GM06990 (cell line): ENCODE measurements at regions not wholly inside any gene's neighbourhood (a gene's known extent, or its start where the extent isn't known, plus 50 kb on each side); places are given as distances from the start of the nearest gene placed in this dataset.
A peak's percentile ranks its signal among the peaks of the same experiment; 100 is the strongest.

Source experiments
- DNase-seq: peaks from one replicate; pipeline ENCODE4 v3.0.0-alpha.2; 2011; ENCODE audit not compliant: insufficient read length; ENCODE audit errors: extremely low read depth
- H3K27me3 ChIP-seq: replicated peaks from 2 replicates; pipeline ENCODE4 v1.6.0; 2011; ENCODE audit warnings: low read length; ENCODE audit not compliant: control insufficient read depth, insufficient read depth
- H3K36me3 ChIP-seq: 2 replicates; pipeline ENCODE4 v1.5.1; 2011; ENCODE audit warnings: low read length; ENCODE audit not compliant: control insufficient read depth, insufficient read depth
- H3K4me3 ChIP-seq: replicated peaks from 2 replicates; pipeline ENCODE4 v1.5.1; 2011; ENCODE audit warnings: low read depth, mild to moderate bottlenecking, control low read depth, low read length
- CTCF ChIP-seq: IDR thresholded peaks from 2 replicates; pipeline ENCODE4 v1.5.1; 2011; ENCODE audit warnings: low read length, control low read depth, mild to moderate bottlenecking, inconsistent platforms; ENCODE audit not compliant: insufficient read depth, poor library complexity, severe bottlenecking

DNA sequence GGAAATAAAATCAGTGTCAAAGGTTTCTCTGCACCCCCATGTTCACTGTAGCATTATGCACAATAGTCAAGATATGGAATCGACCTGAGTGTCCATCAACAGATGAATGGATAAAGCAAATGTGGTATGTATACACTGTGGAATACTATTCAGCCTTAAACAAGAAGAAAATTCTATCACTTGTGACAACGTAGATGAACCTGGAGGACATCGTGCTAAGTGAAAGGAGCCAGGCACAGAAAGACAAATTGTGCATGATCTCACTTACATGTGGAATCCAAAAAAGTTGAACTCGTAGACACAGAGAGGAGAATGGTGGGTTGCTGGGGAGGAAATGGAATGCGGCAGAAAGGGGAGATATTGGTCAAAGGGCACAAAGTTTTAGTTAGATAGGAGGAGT is 136.3 kb upstream of the ESR1 start:
- TF ChIP-seq CTCF = no peak
- DNase-seq = no peak
- no peaks in the 10 kb centered on the region for H3K27me3 ChIP-seq
- H3K36me3 ChIP-seq = no peaks in the 10 kb centered on the region
- no peak overlapping the region for H3K4me3 ChIP-seq

GRCh38 chr6:151674578-151674977 is 132.9 kb upstream of the ESR1 start:
- DNase-seq = no peak
- Histone ChIP-seq H3K4me3 (no peak overlapping the region), H3K27me3 (no peaks in the 10 kb centered on the region; the same call in 1 of the 2 replicates), H3K36me3 (no peaks in the 10 kb centered on the region)
- no peak for TF ChIP-seq CTCF

- DNase-seq = peak; percentile 51
These were observed 131.6 kb upstream of the ESR1 start for GRCh38 chr6:151675746-151676459.

GRCh38 chr6:151676460-151676945 is 131.0 kb upstream of the ESR1 start:
- no peak for TF ChIP-seq CTCF
- Histone ChIP-seq H3K27me3 (no peaks in the 10 kb centered on the region; the same call in 1 of the 2 replicates), H3K4me3 (no peak overlapping the region), H3K36me3 (no peaks in the 10 kb centered on the region)
- DNase-seq = no peak

More at GRCh38 chr6:151675746-151676459, 131.6 kb upstream of the ESR1 start:
- Histone ChIP-seq H3K36me3 (no peaks in the 10 kb centered on the region), H3K27me3 (no peaks in the 10 kb centered on the region; the same call in 1 of the 2 replicates), H3K4me3 (no peak overlapping the region)
- peak; percentile 99 for TF ChIP-seq CTCF

GRCh38 chr6:151677404-151677803 is 130.1 kb upstream of the ESR1 start:
- Histone ChIP-seq H3K4me3 (no peak overlapping the region), H3K36me3 (no peaks in the 10 kb centered on the region), H3K27me3 (no peaks in the 10 kb centered on the region; the same call in 1 of the 2 replicates)
- no peak for TF ChIP-seq CTCF
- DNase-seq = no peak
